ENCODE measurements at regions not wholly inside any gene's neighbourhood (a gene's known extent, or its start where the extent isn't known, plus 50 kb on each side); places are given as distances from the start of the nearest gene placed in this dataset.

DNA sequence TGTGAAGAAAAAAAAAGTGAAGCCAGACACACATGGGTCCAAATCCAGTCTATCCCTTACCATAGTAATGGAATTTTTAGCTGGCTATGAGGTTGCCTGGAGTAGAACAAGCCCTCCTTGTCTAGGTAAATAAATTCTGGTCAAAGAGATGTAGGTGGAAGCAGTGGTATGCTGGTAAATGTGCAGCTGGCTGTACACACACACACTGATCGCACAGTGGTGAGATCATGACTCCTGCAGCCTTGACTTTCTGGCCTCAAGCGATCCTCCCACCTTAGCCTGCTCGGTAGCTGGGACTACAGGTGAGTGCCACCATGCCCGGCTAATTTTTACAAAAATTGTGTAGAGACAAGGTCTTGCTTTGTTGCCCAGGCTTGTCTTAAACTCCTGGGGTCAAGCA is 90.5 kb upstream of the FBXO11 start:
- Histone ChIP-seq H3K27ac (ENCODE audit: extremely low read length, insufficient read depth, low read length) (no peak overlapping the region), H3K4me2 (ENCODE audit: low read depth, low read length) (no peak overlapping the region), H3K79me2 (ENCODE audit: insufficient read depth, low read length) (no peaks in the 10 kb centered on the region), H3K36me3 (replicated peaks in 1 of 2; ENCODE audit: control insufficient read depth in 1 of 2, insufficient read depth in 2 of 2, low read length in 2 of 2) (no peaks in the 10 kb centered on the region), H3K9ac (ENCODE audit: insufficient read depth, low read depth, low read length) (no peak overlapping the region), H3K27me3 (ENCODE audit: control insufficient read depth in 1 of 2, insufficient read depth in 2 of 2, low read length in 2 of 2) (no peaks in the 10 kb centered on the region), H4K20me1 (ENCODE audit: insufficient read depth, low read length) (no peaks in the 10 kb centered on the region), H3K4me1 (ENCODE audit: insufficient read depth, low read length) (peaks cover 9% of the 10 kb centered on the region), H2AFZ (ENCODE audit: low read length) (peak overlapping the region; percentile 3), H3K9me3 (ENCODE audit: low read length) (no peaks in the 10 kb centered on the region), H3K4me3 (replicated peaks in 1 of 3; ENCODE audit: insufficient read depth in 1 of 3, low read depth in 2 of 3, low read length in 3 of 3) (no peak overlapping the region)
- no TSS peak for BruUV-seq (replicated peaks)
- intact Hi-C loops (cut with micrococcal nuclease; ENCODE audit: unreplicated experiment) (no loop called here), in situ Hi-C loops (cut with HindIII; ENCODE audit: extremely low pct_ligation_motif_present, low pct_unique_long_range_greater_than_20kb) (no loop called here)
- TF ChIP-seq ZNF292 (CRISPR knock-in tag; IDR thresholded peaks at IDR 0.05; ENCODE audit: borderline replicate concordance, low read depth) (peak; percentile 41; the same call in 1 of the 2 replicates), ZNF335 (CRISPR knock-in tag; IDR thresholded peaks at IDR 0.05) (0 out of 2 replicates have a peak, but pooled peaks have one; percentile 42), ZNF160 (CRISPR knock-in tag; IDR thresholded peaks at IDR 0.05) (no peak), GLI4 (CRISPR knock-in tag; IDR thresholded peaks at IDR 0.05; ENCODE audit: borderline replicate concordance) (no peak), ZNF225 (CRISPR knock-in tag; IDR thresholded peaks at IDR 0.05) (no peak), TCF12 (IDR thresholded peaks at IDR 0.05) (no peak), TCF12 (CRISPR knock-in tag; IDR thresholded peaks at IDR 0.05) (no peak), RBM22 (optimal IDR thresholded peaks at IDR 0.05; ENCODE audit: low read length) (no peak)
- TF ChIP-seq, protein P1, sequence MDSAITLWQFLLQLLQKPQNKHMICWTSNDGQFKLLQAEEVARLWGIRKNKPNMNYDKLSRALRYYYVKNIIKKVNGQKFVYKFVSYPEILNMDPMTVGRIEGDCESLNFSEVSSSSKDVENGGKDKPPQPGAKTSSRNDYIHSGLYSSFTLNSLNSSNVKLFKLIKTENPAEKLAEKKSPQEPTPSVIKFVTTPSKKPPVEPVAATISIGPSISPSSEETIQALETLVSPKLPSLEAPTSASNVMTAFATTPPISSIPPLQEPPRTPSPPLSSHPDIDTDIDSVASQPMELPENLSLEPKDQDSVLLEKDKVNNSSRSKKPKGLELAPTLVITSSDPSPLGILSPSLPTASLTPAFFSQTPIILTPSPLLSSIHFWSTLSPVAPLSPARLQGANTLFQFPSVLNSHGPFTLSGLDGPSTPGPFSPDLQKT (CRISPR knock-in tag; IDR thresholded peaks at IDR 0.05; ENCODE audit: borderline replicate concordance) = no peak
- TF ChIP-seq, protein P2, sequence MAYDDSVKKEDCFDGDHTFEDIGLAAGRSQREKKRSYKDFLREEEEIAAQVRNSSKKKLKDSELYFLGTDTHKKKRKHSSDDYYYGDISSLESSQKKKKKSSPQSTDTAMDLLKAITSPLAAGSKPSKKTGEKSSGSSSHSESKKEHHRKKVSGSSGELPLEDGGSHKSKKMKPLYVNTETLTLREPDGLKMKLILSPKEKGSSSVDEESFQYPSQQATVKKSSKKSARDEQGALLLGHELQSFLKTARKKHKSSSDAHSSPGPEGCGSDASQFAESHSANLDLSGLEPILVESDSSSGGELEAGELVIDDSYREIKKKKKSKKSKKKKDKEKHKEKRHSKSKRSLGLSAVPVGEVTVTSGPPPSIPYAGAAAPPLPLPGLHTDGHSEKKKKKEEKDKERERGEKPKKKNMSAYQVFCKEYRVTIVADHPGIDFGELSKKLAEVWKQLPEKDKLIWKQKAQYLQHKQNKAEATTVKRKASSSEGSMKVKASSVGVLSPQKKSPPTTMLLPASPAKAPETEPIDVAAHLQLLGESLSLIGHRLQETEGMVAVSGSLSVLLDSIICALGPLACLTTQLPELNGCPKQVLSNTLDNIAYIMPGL (CRISPR knock-in tag; IDR thresholded peaks at IDR 0.05; ENCODE audit: borderline replicate concordance in 1 of 2, low read depth in 1 of 2) = no peak
- TF ChIP-seq, protein P3, sequence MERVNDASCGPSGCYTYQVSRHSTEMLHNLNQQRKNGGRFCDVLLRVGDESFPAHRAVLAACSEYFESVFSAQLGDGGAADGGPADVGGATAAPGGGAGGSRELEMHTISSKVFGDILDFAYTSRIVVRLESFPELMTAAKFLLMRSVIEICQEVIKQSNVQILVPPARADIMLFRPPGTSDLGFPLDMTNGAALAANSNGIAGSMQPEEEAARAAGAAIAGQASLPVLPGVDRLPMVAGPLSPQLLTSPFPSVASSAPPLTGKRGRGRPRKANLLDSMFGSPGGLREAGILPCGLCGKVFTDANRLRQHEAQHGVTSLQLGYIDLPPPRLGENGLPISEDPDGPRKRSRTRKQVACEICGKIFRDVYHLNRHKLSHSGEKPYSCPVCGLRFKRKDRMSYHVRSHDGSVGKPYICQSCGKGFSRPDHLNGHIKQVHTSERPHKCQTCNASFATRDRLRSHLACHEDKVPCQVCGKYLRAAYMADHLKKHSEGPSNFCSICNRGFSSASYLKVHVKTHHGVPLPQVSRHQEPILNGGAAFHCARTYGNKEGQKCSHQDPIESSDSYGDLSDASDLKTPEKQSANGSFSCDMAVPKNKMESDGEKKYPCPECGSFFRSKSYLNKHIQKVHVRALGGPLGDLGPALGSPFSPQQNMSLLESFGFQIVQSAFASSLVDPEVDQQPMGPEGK (CRISPR knock-in tag; IDR thresholded peaks at IDR 0.05) = no peak
- FAIRE-seq = no peak
- 0% methylated on average over 4 of the region's 4 CpGs for WGBS (ENCODE audit: low lambda C conversion rate)
- ChIA-PET CTCF (ENCODE audit: low intra/inter-chr PET ratio, low total read pairs) (no interaction called here), POLR2A (no interaction called here)
- ATAC-seq = peak; percentile 92
- peak; percentile 33 for DNase-seq (ENCODE audit: low spot score)
